HepG2 (cell line): ENCODE measurements at regions not wholly inside any gene's neighbourhood (a gene's known extent, or its start where the extent isn't known, plus 50 kb on each side); places are given as distances from the start of the nearest gene placed in this dataset.

Source experiments
- ATAC-seq: fragments of 200-7000 bp; cut with Tn5 transposase; 3 replicates; pipeline ENCODE4 v1.9.1; 2020; ENCODE audit warnings: mild to moderate bottlenecking, moderate library complexity
- BruUV-seq: library from RNA; stranded (reverse); fragments of 400-500 nt; replicated peaks from 2 replicates; lab custom pipeline; 2021; lab: Mats Ljungman, UMichigan
- CTCF ChIA-PET: fragments of 300-600 bp; formaldehyde crosslinking; extraction: SDS; loops from one replicate; lab custom pipeline; 2021; ENCODE audit warnings: low total read pairs, inconsistent platforms, low intra/inter-chr PET ratio; lab: Yijun Ruan, JAX
- POLR2A ChIA-PET: fragments of 350-600 bp; sonication (Branson Sonifier 250); formaldehyde crosslinking; loops from one replicate; lab custom pipeline; 2020; ENCODE audit warnings: antibody characterized with exemption, inconsistent platforms; lab: Yijun Ruan, JAX
- DNase-seq: peaks from one replicate; pipeline ENCODE4 v3.0.0-alpha.2; 2015; ENCODE audit warnings: low spot score
- FAIRE-seq: peaks from 3 replicates; lab custom pipeline; 2011; peaks lifted over from hg19 to GRCh38; lab: Jason Lieb, UNC
- H2AFZ ChIP-seq: one replicate; pipeline ENCODE4 v1.6.1; 2011; ENCODE audit warnings: low read length, inconsistent platforms
- H3K27ac ChIP-seq: fragments of 300-600 bp; 3 replicates; pipeline ENCODE4 v1.8.0; 2011; ENCODE audit warnings: mixed run types, mild to moderate bottlenecking, mixed read lengths, low read length, inconsistent platforms; ENCODE audit not compliant: insufficient read depth; ENCODE audit errors: extremely low read length
- H3K27me3 ChIP-seq, 2 experiments: fragments of 200-600 bp in 1 of 2; 2 replicates in 1 of 2; 3 replicates in 1 of 2; pipeline versions ENCODE4 v1.6.0 to v1.8.0; 2011; ENCODE audit warnings: low read length in 2 of 2, mild to moderate bottlenecking in 2 of 2, moderate library complexity in 2 of 2, inconsistent platforms in 1 of 2; ENCODE audit not compliant: insufficient read depth in 2 of 2, control insufficient read depth in 1 of 2
- H3K36me3 ChIP-seq, 2 experiments: fragments of 200-600 bp in 1 of 2; replicated peaks in 1 of 2; 2 replicates in 1 of 2; 3 replicates in 1 of 2; pipeline versions ENCODE4 v1.5.1 to v1.8.0; 2011; ENCODE audit warnings: low read length in 2 of 2, inconsistent platforms in 1 of 2; ENCODE audit not compliant: insufficient read depth in 2 of 2, control insufficient read depth in 1 of 2
- H3K4me1 ChIP-seq: 2 replicates; pipeline ENCODE4 v1.5.1; 2012; ENCODE audit warnings: low read length, inconsistent platforms; ENCODE audit not compliant: insufficient read depth
- H3K4me2 ChIP-seq: 2 replicates; pipeline ENCODE4 v1.6.0; 2011; ENCODE audit warnings: low read depth, low read length, inconsistent platforms
- H3K4me3 ChIP-seq, 3 experiments: fragments of 200-600 bp in 1 of 3; sonication (generic), shearing (Covaris generic) in 1 of 3; replicated peaks in 1 of 3; 2 replicates each; pipeline ENCODE4 v1.5.1; 2011 to 2016; ENCODE audit warnings: low read length in 3 of 3, inconsistent platforms in 2 of 3, low read depth in 2 of 3, mild to moderate bottlenecking in 2 of 3, control low read depth in 1 of 3, mixed read lengths in 1 of 3; ENCODE audit not compliant: insufficient read depth in 1 of 3
- H3K79me2 ChIP-seq: one replicate; pipeline ENCODE4 v1.6.1; 2011; ENCODE audit warnings: low read length, inconsistent platforms; ENCODE audit not compliant: insufficient read depth
- H3K9ac ChIP-seq: 2 replicates; pipeline ENCODE4 v1.6.0; 2011; ENCODE audit warnings: mild to moderate bottlenecking, low read depth, low read length, inconsistent platforms; ENCODE audit not compliant: insufficient read depth
- H3K9me3 ChIP-seq: 2 replicates; pipeline ENCODE4 v1.5.1; 2012; ENCODE audit warnings: mild to moderate bottlenecking, low read length
- H4K20me1 ChIP-seq: 2 replicates; pipeline ENCODE4 v1.6.0; 2011; ENCODE audit warnings: inconsistent platforms, mild to moderate bottlenecking, low read length, moderate library complexity; ENCODE audit not compliant: insufficient read depth
- GATAD1 ChIP-seq: IDR thresholded peaks from 2 replicates; pipeline ENCODE4 v1.6.1; 2016; ENCODE audit warnings: missing genetic modification reagents, missing compliant biosample characterization
- ZNF598 ChIP-seq: sonication (generic); formaldehyde crosslinking; IDR thresholded peaks from 2 replicates; pipeline ENCODE4 v1.5.1; 2020; ENCODE audit warnings: mild to moderate bottlenecking, missing genetic modification reagents, borderline replicate concordance
- ZNF724P ChIP-seq: sonication (generic); formaldehyde crosslinking; IDR thresholded peaks from 2 replicates; pipeline ENCODE4 v1.8.0; 2022; ENCODE audit warnings: missing genetic modification reagents, borderline replicate concordance
- in situ Hi-C: cut with HindIII; loops from 2 replicates; pipeline ENCODE4 v1.10.0; 2017; ENCODE audit warnings: low pct_unique_long_range_greater_than_20kb; ENCODE audit not compliant: extremely low pct_ligation_motif_present
- intact Hi-C: fragments of 100-400 bp; cut with micrococcal nuclease; formaldehyde crosslinking; loops from one replicate; pipeline ENCODE4 v1.10.0; 2022; ENCODE audit not compliant: unreplicated experiment
- TF ChIP-seq, protein P1 (sequence below): sonication (generic); formaldehyde crosslinking; IDR thresholded peaks from 2 replicates; pipeline ENCODE4 v1.4.0; 2020; ENCODE audit warnings: missing genetic modification reagents
- TF ChIP-seq, protein P2 (sequence below): sonication (generic); formaldehyde crosslinking; IDR thresholded peaks from 2 replicates; pipeline ENCODE4 v1.4.0; 2020; ENCODE audit warnings: missing genetic modification reagents
- TF ChIP-seq, protein P3 (sequence below): sonication (generic); formaldehyde crosslinking; IDR thresholded peaks from 2 replicates; pipeline ENCODE4 v1.8.0; 2022; ENCODE audit warnings: missing genetic modification reagents, mild to moderate bottlenecking, moderate library complexity, borderline replicate concordance
- TF ChIP-seq, protein P4 (sequence below): sonication (generic); formaldehyde crosslinking; IDR thresholded peaks from 2 replicates; pipeline ENCODE4 v1.5.1; 2020; ENCODE audit warnings: missing genetic modification reagents, mild to moderate bottlenecking, borderline replicate concordance
- TF ChIP-seq, protein P5 (sequence below), 2 experiments: fragments of 450-650 bp in 1 of 2; sonication (generic) in 1 of 2; formaldehyde crosslinking in 1 of 2; IDR thresholded peaks; 2 replicates each; pipeline versions ENCODE4 v1.6.1 to v1.8.0; 2016 to 2022; ENCODE audit warnings: antibody characterized with exemption in 1 of 2, mild to moderate bottlenecking in 1 of 2, missing genetic modification reagents in 1 of 2

DNA sequence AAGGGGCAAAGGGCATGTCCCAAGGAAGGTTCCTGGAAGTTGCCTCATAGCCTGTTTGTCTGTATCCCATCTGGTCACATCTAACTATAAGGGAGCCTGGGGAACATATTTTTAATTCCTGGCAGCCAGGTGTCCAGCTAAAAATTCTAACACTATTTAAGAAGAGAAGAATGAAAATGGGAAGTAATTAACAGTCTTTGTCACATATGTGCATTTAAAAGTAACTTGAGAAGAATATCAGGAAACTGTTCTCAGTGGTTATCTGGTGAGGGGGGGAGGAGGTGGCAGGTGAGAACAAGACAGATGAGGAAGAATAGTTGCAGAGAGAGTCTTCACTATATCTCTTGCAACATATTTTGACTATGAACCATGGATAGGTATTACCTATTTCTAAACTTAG, 75.5 kb upstream of the ELOVL5 start:
- no peak overlapping the region for H2AFZ ChIP-seq
- BruUV-seq, result no TSS peak
- no peak overlapping the region for H3K4me3 ChIP-seq
- intact Hi-C loops (no loop called here), in situ Hi-C loops (no loop called here)
- H3K4me2 ChIP-seq, result no peak overlapping the region
- H3K9me3 ChIP-seq, result no peaks in the 10 kb centered on the region
- no peak for FAIRE-seq
- no peaks in the 10 kb centered on the region for H4K20me1 ChIP-seq
- H3K36me3 ChIP-seq, result no peaks in the 10 kb centered on the region
- H3K27ac ChIP-seq, result no peak overlapping the region
- H3K9ac ChIP-seq, result no peak overlapping the region
- H3K27me3 ChIP-seq, result no peaks in the 10 kb centered on the region; a peak in 1 of 5 replicates
- no peaks in the 10 kb centered on the region for H3K4me1 ChIP-seq
- ATAC-seq, result no peak
- DNase-seq, result no peak
- ChIA-PET POLR2A (no interaction called here), CTCF (no interaction called here)
- no peaks in the 10 kb centered on the region for H3K79me2 ChIP-seq
- TF ChIP-seq ZNF724P (CRISPR knock-in tag) (no peak), GATAD1 (no peak), ZNF598 (CRISPR knock-in tag) (no peak)
- TF ChIP-seq, protein P1, sequence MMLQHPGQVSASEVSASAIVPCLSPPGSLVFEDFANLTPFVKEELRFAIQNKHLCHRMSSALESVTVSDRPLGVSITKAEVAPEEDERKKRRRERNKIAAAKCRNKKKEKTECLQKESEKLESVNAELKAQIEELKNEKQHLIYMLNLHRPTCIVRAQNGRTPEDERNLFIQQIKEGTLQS, result no peak
- TF ChIP-seq, protein P2, sequence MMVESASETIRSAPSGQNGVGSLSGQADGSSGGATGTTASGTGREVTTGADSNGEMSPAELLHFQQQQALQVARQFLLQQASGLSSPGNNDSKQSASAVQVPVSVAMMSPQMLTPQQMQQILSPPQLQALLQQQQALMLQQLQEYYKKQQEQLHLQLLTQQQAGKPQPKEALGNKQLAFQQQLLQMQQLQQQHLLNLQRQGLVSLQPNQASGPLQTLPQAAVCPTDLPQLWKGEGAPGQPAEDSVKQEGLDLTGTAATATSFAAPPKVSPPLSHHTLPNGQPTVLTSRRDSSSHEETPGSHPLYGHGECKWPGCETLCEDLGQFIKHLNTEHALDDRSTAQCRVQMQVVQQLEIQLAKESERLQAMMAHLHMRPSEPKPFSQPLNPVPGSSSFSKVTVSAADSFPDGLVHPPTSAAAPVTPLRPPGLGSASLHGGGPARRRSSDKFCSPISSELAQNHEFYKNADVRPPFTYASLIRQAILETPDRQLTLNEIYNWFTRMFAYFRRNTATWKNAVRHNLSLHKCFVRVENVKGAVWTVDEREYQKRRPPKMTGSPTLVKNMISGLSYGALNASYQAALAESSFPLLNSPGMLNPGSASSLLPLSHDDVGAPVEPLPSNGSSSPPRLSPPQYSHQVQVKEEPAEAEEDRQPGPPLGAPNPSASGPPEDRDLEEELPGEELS (CRISPR knock-in tag), result no peak
- TF ChIP-seq, protein P3, sequence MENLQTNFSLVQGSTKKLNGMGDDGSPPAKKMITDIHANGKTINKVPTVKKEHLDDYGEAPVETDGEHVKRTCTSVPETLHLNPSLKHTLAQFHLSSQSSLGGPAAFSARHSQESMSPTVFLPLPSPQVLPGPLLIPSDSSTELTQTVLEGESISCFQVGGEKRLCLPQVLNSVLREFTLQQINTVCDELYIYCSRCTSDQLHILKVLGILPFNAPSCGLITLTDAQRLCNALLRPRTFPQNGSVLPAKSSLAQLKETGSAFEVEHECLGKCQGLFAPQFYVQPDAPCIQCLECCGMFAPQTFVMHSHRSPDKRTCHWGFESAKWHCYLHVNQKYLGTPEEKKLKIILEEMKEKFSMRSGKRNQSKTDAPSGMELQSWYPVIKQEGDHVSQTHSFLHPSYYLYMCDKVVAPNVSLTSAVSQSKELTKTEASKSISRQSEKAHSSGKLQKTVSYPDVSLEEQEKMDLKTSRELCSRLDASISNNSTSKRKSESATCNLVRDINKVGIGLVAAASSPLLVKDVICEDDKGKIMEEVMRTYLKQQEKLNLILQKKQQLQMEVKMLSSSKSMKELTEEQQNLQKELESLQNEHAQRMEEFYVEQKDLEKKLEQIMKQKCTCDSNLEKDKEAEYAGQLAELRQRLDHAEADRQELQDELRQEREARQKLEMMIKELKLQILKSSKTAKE (CRISPR knock-in tag), result no peak
- TF ChIP-seq, protein P4, sequence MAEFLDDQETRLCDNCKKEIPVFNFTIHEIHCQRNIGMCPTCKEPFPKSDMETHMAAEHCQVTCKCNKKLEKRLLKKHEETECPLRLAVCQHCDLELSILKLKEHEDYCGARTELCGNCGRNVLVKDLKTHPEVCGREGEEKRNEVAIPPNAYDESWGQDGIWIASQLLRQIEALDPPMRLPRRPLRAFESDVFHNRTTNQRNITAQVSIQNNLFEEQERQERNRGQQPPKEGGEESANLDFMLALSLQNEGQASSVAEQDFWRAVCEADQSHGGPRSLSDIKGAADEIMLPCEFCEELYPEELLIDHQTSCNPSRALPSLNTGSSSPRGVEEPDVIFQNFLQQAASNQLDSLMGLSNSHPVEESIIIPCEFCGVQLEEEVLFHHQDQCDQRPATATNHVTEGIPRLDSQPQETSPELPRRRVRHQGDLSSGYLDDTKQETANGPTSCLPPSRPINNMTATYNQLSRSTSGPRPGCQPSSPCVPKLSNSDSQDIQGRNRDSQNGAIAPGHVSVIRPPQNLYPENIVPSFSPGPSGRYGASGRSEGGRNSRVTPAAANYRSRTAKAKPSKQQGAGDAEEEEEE (CRISPR knock-in tag), result no peak
- TF ChIP-seq, protein P5, sequence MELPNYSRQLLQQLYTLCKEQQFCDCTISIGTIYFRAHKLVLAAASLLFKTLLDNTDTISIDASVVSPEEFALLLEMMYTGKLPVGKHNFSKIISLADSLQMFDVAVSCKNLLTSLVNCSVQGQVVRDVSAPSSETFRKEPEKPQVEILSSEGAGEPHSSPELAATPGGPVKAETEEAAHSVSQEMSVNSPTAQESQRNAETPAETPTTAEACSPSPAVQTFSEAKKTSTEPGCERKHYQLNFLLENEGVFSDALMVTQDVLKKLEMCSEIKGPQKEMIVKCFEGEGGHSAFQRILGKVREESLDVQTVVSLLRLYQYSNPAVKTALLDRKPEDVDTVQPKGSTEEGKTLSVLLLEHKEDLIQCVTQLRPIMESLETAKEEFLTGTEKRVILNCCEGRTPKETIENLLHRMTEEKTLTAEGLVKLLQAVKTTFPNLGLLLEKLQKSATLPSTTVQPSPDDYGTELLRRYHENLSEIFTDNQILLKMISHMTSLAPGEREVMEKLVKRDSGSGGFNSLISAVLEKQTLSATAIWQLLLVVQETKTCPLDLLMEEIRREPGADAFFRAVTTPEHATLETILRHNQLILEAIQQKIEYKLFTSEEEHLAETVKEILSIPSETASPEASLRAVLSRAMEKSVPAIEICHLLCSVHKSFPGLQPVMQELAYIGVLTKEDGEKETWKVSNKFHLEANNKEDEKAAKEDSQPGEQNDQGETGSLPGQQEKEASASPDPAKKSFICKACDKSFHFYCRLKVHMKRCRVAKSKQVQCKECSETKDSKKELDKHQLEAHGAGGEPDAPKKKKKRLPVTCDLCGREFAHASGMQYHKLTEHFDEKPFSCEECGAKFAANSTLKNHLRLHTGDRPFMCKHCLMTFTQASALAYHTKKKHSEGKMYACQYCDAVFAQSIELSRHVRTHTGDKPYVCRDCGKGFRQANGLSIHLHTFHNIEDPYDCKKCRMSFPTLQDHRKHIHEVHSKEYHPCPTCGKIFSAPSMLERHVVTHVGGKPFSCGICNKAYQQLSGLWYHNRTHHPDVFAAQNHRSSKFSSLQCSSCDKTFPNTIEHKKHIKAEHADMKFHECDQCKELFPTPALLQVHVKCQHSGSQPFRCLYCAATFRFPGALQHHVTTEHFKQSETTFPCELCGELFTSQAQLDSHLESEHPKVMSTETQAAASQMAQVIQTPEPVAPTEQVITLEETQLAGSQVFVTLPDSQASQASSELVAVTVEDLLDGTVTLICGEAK (IDR thresholded peaks at IDR 0.05), result no peak
- TF ChIP-seq, protein P5 (CRISPR knock-in tag; IDR thresholded peaks at IDR 0.05), result no peak
